Epithelial cell of proximal tubule (primary cell): ENCODE measurements at regions not wholly inside any gene's neighbourhood (a gene's known extent, or its start where the extent isn't known, plus 50 kb on each side); places are given as distances from the start of the nearest gene placed in this dataset.

Source experiments
- DNase-seq: peaks from one replicate; pipeline ENCODE4 v3.0.0-alpha.2; 2011; ENCODE audit warnings: low read depth
- H3K4me3 ChIP-seq: 2 replicates; pipeline ENCODE4 v1.5.1; 2011; ENCODE audit warnings: low read depth, mild to moderate bottlenecking, low read length
- CTCF ChIP-seq: conservative IDR thresholded peaks from 2 replicates; pipeline ENCODE4 v1.5.1; 2012; ENCODE audit warnings: low read depth, mild to moderate bottlenecking, low read length

GRCh38 chr19:28927456-28927855 lies 285.5 kb downstream of the UQCRFS1 start:
- H3K4me3 ChIP-seq: no peak overlapping the region
- TF ChIP-seq CTCF: no peak
- no peak for DNase-seq

GRCh38 chr19:28920269-28921066 lies 292.5 kb downstream of the UQCRFS1 start:
- no peak for DNase-seq
- no peak for TF ChIP-seq CTCF
- no peak overlapping the region for H3K4me3 ChIP-seq

- no peak for TF ChIP-seq CTCF
- no peak overlapping the region for H3K4me3 ChIP-seq
- no peak for DNase-seq
Observed at GRCh38 chr19:28917621-28918020, 295.3 kb downstream of the UQCRFS1 start.

GRCh38 chr19:28915737-28916460 lies 297.1 kb downstream of the UQCRFS1 start:
- DNase-seq: no peak

GRCh38 chr19:28915202-28915601 lies 297.7 kb downstream of the UQCRFS1 start:
- H3K4me3 ChIP-seq: no peak overlapping the region
- DNase-seq: no peak
- no peak for TF ChIP-seq CTCF

More at GRCh38 chr19:28915737-28916460, 297.1 kb downstream of the UQCRFS1 start:
- TF ChIP-seq CTCF: no peak
- no peak overlapping the region for H3K4me3 ChIP-seq

- DNase-seq: no peak
- no peak for TF ChIP-seq CTCF
- H3K4me3 ChIP-seq: no peak overlapping the region
Observed at GRCh38 chr19:28914173-28914572, 298.8 kb downstream of the UQCRFS1 start.

GRCh38 chr19:28913626-28914025 lies 299.3 kb downstream of the UQCRFS1 start:
- DNase-seq: no peak
- no peak overlapping the region for H3K4me3 ChIP-seq
- TF ChIP-seq CTCF: no peak
